Endothelial cell (in vitro differentiated cells): ENCODE measurements at regions not wholly inside any gene's neighbourhood (a gene's known extent, or its start where the extent isn't known, plus 50 kb on each side); places are given as distances from the start of the nearest gene placed in this dataset.

ENCODE experiments used
- DNase-seq: peaks from one replicate; pipeline ENCODE4 v3.0.0; 2021; ENCODE audit warnings: low spot score
- H3K27ac Mint-ChIP-seq: one replicate; pipeline ENCODE4 v1.8.0; 2021; ENCODE audit warnings: mixed read lengths, inconsistent platforms; ENCODE audit not compliant: unreplicated experiment
- H3K27me3 Mint-ChIP-seq: one replicate; pipeline ENCODE4 v1.8.0; 2021; ENCODE audit warnings: mild to moderate bottlenecking, moderate library complexity, mixed read lengths, inconsistent platforms; ENCODE audit not compliant: unreplicated experiment
- H3K36me3 Mint-ChIP-seq: one replicate; pipeline ENCODE4 v1.8.0; 2021; ENCODE audit warnings: mild to moderate bottlenecking, low read depth, mixed read lengths, inconsistent platforms; ENCODE audit not compliant: unreplicated experiment
- H3K4me1 Mint-ChIP-seq: one replicate; pipeline ENCODE4 v1.8.0; 2021; ENCODE audit warnings: mild to moderate bottlenecking, mixed read lengths, inconsistent platforms; ENCODE audit not compliant: unreplicated experiment
- H3K4me3 Mint-ChIP-seq: one replicate; pipeline ENCODE4 v1.8.0; 2021; ENCODE audit warnings: mild to moderate bottlenecking, mixed read lengths, inconsistent platforms; ENCODE audit not compliant: unreplicated experiment
- H3K9me3 Mint-ChIP-seq: one replicate; pipeline ENCODE4 v1.8.0; 2021; ENCODE audit warnings: mixed read lengths, inconsistent platforms; ENCODE audit not compliant: unreplicated experiment
- TF ChIP-seq, protein P1 (sequence below): fragments of 200-600 bp; sonication (generic); IDR thresholded peaks from one replicate; pipeline ENCODE4 v1.5.0; 2021; ENCODE audit warnings: antibody characterized with exemption; ENCODE audit not compliant: unreplicated experiment

DNA sequence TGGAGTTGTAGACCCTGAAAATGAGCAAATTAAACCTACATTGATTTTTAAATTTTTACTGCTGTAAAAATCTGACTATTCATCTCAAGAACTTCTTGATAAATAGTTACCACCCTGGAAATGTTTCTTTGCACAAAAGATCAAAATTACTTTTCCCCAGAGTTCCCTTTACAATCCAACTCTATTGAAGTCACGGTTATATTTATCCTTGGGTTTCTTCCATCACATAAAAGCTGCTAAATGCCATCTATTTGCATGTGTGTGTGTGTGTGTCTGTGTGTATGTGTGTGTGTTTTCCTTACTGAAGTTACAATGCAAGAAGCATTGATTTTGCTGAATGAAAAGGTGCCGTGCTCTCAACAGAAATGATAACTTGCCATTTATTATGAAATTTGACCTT is 1273.0 kb downstream of the ROBO2 start:
- TF ChIP-seq, protein P1, sequence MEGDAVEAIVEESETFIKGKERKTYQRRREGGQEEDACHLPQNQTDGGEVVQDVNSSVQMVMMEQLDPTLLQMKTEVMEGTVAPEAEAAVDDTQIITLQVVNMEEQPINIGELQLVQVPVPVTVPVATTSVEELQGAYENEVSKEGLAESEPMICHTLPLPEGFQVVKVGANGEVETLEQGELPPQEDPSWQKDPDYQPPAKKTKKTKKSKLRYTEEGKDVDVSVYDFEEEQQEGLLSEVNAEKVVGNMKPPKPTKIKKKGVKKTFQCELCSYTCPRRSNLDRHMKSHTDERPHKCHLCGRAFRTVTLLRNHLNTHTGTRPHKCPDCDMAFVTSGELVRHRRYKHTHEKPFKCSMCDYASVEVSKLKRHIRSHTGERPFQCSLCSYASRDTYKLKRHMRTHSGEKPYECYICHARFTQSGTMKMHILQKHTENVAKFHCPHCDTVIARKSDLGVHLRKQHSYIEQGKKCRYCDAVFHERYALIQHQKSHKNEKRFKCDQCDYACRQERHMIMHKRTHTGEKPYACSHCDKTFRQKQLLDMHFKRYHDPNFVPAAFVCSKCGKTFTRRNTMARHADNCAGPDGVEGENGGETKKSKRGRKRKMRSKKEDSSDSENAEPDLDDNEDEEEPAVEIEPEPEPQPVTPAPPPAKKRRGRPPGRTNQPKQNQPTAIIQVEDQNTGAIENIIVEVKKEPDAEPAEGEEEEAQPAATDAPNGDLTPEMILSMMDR, result no peak
- peaks cover 2% of the 10 kb centered on the region for H3K27me3 Mint-ChIP-seq
- no peaks in the 10 kb centered on the region for H3K36me3 Mint-ChIP-seq
- no peak overlapping the region for H3K27ac Mint-ChIP-seq
- no peaks in the 10 kb centered on the region for H3K4me1 Mint-ChIP-seq
- no peaks in the 10 kb centered on the region for H3K9me3 Mint-ChIP-seq
- H3K4me3 Mint-ChIP-seq, result no peak overlapping the region
- no peak for DNase-seq

DNA sequence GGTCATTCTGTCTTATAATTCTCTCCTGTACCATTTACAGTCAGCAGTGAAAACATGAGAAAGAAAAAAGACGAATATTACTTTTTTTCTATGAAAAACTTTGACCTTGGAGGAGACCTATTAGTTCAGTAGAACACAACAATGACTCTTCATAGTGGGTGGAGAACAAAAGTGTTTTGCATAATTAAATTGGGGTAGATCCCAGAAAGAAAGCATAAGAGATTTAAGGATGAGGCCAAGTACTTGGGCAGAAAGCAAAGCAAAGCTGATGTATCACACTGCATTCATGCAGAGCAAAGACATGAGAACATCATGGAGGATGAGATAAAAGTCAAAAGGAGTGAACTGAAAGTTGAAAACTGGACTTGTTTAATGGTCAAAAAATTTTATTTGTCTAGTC is 1273.4 kb downstream of the ROBO2 start:
- Mint-ChIP-seq H3K4me3 (no peak overlapping the region), H3K27me3 (peaks cover 2% of the 10 kb centered on the region), H3K4me1 (no peaks in the 10 kb centered on the region), H3K36me3 (no peaks in the 10 kb centered on the region), H3K9me3 (no peaks in the 10 kb centered on the region), H3K27ac (no peak overlapping the region)
- DNase-seq, result no peak
- TF ChIP-seq, protein P1, result no peak

- H3K27me3 Mint-ChIP-seq, result peaks cover 2% of the 10 kb centered on the region
- no peaks in the 10 kb centered on the region for H3K4me1 Mint-ChIP-seq
- TF ChIP-seq, protein P1, result no peak
- DNase-seq, result no peak
- H3K27ac Mint-ChIP-seq, result no peak overlapping the region
- no peak overlapping the region for H3K4me3 Mint-ChIP-seq
- H3K36me3 Mint-ChIP-seq, result no peaks in the 10 kb centered on the region
- H3K9me3 Mint-ChIP-seq, result no peaks in the 10 kb centered on the region
Measured at GRCh38 chr3:78314327-78314726, 1274.4 kb downstream of the ROBO2 start.

GRCh38 chr3:78317774-78318173 is 1277.9 kb downstream of the ROBO2 start:
- TF ChIP-seq, protein P1, result no peak
- H3K27ac Mint-ChIP-seq, result no peak overlapping the region
- H3K4me3 Mint-ChIP-seq, result no peak overlapping the region
- H3K27me3 Mint-ChIP-seq, result peaks cover 2% of the 10 kb centered on the region
- no peaks in the 10 kb centered on the region for H3K36me3 Mint-ChIP-seq
- no peak for DNase-seq
- H3K4me1 Mint-ChIP-seq, result no peaks in the 10 kb centered on the region
- H3K9me3 Mint-ChIP-seq, result no peaks in the 10 kb centered on the region

GRCh38 chr3:78322780-78323179 is 1282.9 kb downstream of the ROBO2 start:
- Mint-ChIP-seq H3K4me1 (no peaks in the 10 kb centered on the region), H3K36me3 (peaks cover 9% of the 10 kb centered on the region), H3K27me3 (no peaks in the 10 kb centered on the region)

More at GRCh38 chr3:78322780-78323179, 1282.9 kb downstream of the ROBO2 start:
- TF ChIP-seq, protein P1, result no peak
- Mint-ChIP-seq H3K4me3 (no peak overlapping the region), H3K27ac (no peak overlapping the region), H3K9me3 (no peaks in the 10 kb centered on the region)
- no peak for DNase-seq
